ENCODE measurements at regions not wholly inside any gene's neighbourhood (a gene's known extent, or its start where the extent isn't known, plus 50 kb on each side); places are given as distances from the start of the nearest gene placed in this dataset.

GRCh38 chr10:32111585-32111984 is 55.4 kb upstream of the KIF5B start:
- 13% methylated on average over 3 of the region's 3 CpGs for WGBS (ENCODE audit: insufficient coverage, low coverage, missing lambda C conversion rate)
- TF ChIP-seq ZNF41 (CRISPR knock-in tag; conservative IDR thresholded peaks at IDR 0.05) (no peak), THRA (IDR thresholded peaks at IDR 0.05) (no peak), U2AF1 (optimal IDR thresholded peaks at IDR 0.05; ENCODE audit: low read depth, low read length) (no peak), MTF1 (CRISPR knock-in tag; IDR thresholded peaks at IDR 0.05; ENCODE audit: borderline replicate concordance) (no peak), SAFB2 (IDR thresholded peaks at IDR 0.05; ENCODE audit: borderline replicate concordance, low read depth, low read length, severe bottlenecking) (no peak), MAZ (CRISPR knock-in tag; conservative IDR thresholded peaks at IDR 0.05 in 1 of 2, IDR thresholded peaks at IDR 0.05 in 1 of 2) (no peak), ZNF449 (CRISPR knock-in tag; IDR thresholded peaks at IDR 0.05) (no peak), ZNF384 (IDR thresholded peaks at IDR 0.05; ENCODE audit: low read depth, low read length) (no peak), MCM5 (IDR thresholded peaks at IDR 0.05; ENCODE audit: low read depth) (no peak), CREB1 (IDR thresholded peaks at IDR 0.05) (no peak), CREB1 (CRISPR knock-in tag; IDR thresholded peaks at IDR 0.05) (no peak), RBBP5 (IDR thresholded peaks at IDR 0.05; ENCODE audit: borderline replicate concordance, insufficient read depth, low read length, poor library complexity, severe bottlenecking) (no peak), CREBBP (IDR thresholded peaks at IDR 0.05; ENCODE audit: low read depth, low read length) (no peak), PPARD (CRISPR knock-in tag; IDR thresholded peaks at IDR 0.05) (no peak), RAD21 (CRISPR knock-in tag; conservative IDR thresholded peaks at IDR 0.05 in 1 of 2, IDR thresholded peaks at IDR 0.05 in 1 of 2) (no peak), L3MBTL2 (IDR thresholded peaks at IDR 0.05) (no peak), ZNF740 (CRISPR knock-in tag; IDR thresholded peaks at IDR 0.05) (no peak), ZNF740 (tag; IDR thresholded peaks at IDR 0.05) (no peak), ZFP36 (IDR thresholded peaks at IDR 0.05; ENCODE audit: low read depth, low read length, partially characterized antibody) (no peak)
- no TSS peak for BruUV-seq (replicated peaks)
- Histone ChIP-seq H4K20me1 (replicated peaks; ENCODE audit: control insufficient read depth, insufficient read depth, low read length) (no peaks in the 10 kb centered on the region), H3K9ac (ENCODE audit: insufficient read depth in 1 of 2, low read depth in 2 of 2, low read length in 2 of 2) (no peak overlapping the region), H3K4me1 (replicated peaks in 1 of 2; ENCODE audit: control insufficient read depth in 2 of 2, insufficient read depth in 2 of 2, low read length in 2 of 2) (peaks cover 0 to 4% of the 10 kb centered on the region in 2 experiments; a peak in 3 of 5 replicates), H3K27me3 (ENCODE audit: control insufficient read depth in 2 of 2, insufficient read depth in 2 of 2, low read length in 2 of 2) (peaks cover 22 to 27% of the 10 kb centered on the region in 2 experiments), H3K9me3 (replicated peaks; ENCODE audit: control insufficient read depth, insufficient read depth, low read depth, low read length) (no peaks in the 10 kb centered on the region), H3K36me3 (ENCODE audit: control insufficient read depth, insufficient read depth, low read length) (no peaks in the 10 kb centered on the region), H2AFZ (ENCODE audit: low read depth, low read length) (no peak overlapping the region), H3K4me3 (no peak overlapping the region), H3K79me2 (ENCODE audit: control insufficient read depth, insufficient read depth, low read length) (no peaks in the 10 kb centered on the region), H3K27ac (ENCODE audit: extremely low read depth, low read depth, low read length) (no peak overlapping the region), H3K4me2 (ENCODE audit: insufficient read depth, low read length) (no peak overlapping the region), H3K9me1 (ENCODE audit: control insufficient read depth, insufficient read depth, low read length) (no peaks in the 10 kb centered on the region)
- no peak for DNase-seq (ENCODE audit: extremely low read depth in 1 of 4, low spot score in 3 of 4)
- intact Hi-C loops (cut with micrococcal nuclease) = no loop called here
- FAIRE-seq = no peak
- in situ Hi-C loops (cut with MboI) = no loop called here
- ChIA-PET POLR2A (no interaction called here), CTCF (ENCODE audit: low intra/inter-chr PET ratio) (no interaction called here)
- ATAC-seq = no peak

Measured in K562 (cell line).